Ectodermal cell (in vitro differentiated cells): ENCODE measurements at regions not wholly inside any gene's neighbourhood (a gene's known extent, or its start where the extent isn't known, plus 50 kb on each side); places are given as distances from the start of the nearest gene placed in this dataset.

ENCODE experiments used
- H3K27ac ChIP-seq: 2 replicates; pipeline ENCODE4 v1.7.0; 2013; ENCODE audit warnings: mild to moderate bottlenecking, low read depth, low read length; ENCODE audit not compliant: insufficient read depth, poor library complexity, severe bottlenecking
- H3K27me3 ChIP-seq: 2 replicates; pipeline ENCODE4 v1.7.0; 2013; ENCODE audit warnings: mild to moderate bottlenecking, low read length; ENCODE audit not compliant: insufficient read depth, control insufficient read depth, poor library complexity, severe bottlenecking
- H3K36me3 ChIP-seq: one replicate; pipeline ENCODE4 v1.7.0; 2013; ENCODE audit warnings: low read length; ENCODE audit not compliant: control insufficient read depth, insufficient read depth
- H3K4me1 ChIP-seq: one replicate; pipeline ENCODE4 v1.7.0; 2013; ENCODE audit warnings: low read length; ENCODE audit not compliant: control insufficient read depth, insufficient read depth
- H3K4me3 ChIP-seq: 2 replicates; pipeline ENCODE4 v1.7.0; 2013; ENCODE audit warnings: low read depth, low read length, control low read depth; ENCODE audit not compliant: insufficient read depth
- H3K9me3 ChIP-seq: 2 replicates; pipeline ENCODE4 v1.7.0; 2013; ENCODE audit warnings: mild to moderate bottlenecking, low read length, moderate library complexity; ENCODE audit not compliant: control insufficient read depth
- WGBS, 2 experiments: methylation state at CpG; one replicate each; pipeline ENCODE4 v1.1.7; 2013; ENCODE audit warnings: missing lambda C conversion rate in 2 of 2; 5-methylcytosine and 5-hydroxymethylcytosine counted together

DNA sequence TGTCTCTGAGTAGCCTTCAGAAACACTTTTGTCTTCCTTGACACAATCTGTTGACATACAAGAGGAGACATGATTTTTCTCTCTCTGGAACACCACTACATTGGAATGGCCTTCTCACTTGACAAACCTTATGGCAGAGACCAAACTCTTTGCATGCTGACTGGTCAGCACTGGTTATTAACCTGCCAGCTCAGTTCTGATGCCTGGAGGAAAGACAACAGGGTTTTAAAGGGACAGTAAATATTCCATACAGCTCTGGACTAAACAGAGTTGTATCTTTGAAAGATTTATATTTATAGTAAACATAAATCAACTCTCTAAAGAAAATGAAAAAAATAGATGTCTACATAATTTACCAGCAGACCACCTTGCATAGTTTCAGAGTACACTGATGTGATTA is 1139.1 kb upstream of the CDH8 start:
- Histone ChIP-seq H3K4me3 (no peak overlapping the region), H3K27me3 (no peaks in the 10 kb centered on the region), H3K27ac (no peak overlapping the region), H3K9me3 (no peaks in the 10 kb centered on the region), H3K4me1 (no peaks in the 10 kb centered on the region), H3K36me3 (no peaks in the 10 kb centered on the region)

DNA sequence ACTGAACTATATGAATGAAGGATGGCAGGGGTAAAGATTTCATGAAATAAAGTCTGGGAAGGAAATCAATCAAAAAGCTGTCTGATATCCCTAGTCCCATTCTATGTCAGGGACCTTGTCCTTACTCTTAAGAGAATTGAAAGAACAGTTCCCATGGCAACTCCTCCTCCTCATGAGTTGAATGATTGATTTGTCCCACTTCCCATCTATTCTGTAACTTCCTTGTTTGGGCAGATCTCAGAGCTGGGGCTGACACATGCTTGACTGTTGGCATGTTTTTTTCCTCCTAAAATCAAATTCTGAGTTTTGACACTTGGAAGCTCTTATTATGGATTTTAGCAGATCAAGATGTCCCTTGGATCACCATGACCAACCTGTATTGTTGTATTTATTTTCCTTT is 1138.6 kb upstream of the CDH8 start:
- Histone ChIP-seq H3K9me3 (no peaks in the 10 kb centered on the region), H3K27ac (no peak overlapping the region), H3K36me3 (no peaks in the 10 kb centered on the region), H3K4me3 (no peak overlapping the region), H3K27me3 (no peaks in the 10 kb centered on the region), H3K4me1 (no peaks in the 10 kb centered on the region)

DNA sequence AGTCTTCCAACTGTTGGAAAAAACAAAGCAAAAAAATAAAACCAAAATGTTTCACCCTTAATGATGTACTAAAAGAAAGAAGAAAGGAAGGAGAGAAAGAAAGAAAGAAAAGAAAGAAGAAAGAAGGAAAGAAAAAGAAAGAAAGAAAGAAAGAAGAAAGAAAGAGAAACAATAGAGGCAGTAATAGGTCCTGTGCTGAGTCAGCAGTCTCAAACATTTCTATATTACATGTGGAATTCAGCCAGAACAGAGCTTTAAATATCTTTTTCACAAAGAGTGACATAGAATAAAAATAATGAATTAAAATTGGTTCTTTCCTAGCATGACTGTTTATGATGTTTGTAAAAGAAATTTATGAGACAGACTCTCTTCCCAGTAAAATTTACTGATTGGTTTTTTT is 1135.3 kb upstream of the CDH8 start:
- H3K4me3 ChIP-seq, result no peak overlapping the region
- no peaks in the 10 kb centered on the region for H3K4me1 ChIP-seq
- H3K27me3 ChIP-seq, result no peaks in the 10 kb centered on the region
- no peaks in the 10 kb centered on the region for H3K9me3 ChIP-seq
- H3K36me3 ChIP-seq, result no peaks in the 10 kb centered on the region
- no peak overlapping the region for H3K27ac ChIP-seq

DNA sequence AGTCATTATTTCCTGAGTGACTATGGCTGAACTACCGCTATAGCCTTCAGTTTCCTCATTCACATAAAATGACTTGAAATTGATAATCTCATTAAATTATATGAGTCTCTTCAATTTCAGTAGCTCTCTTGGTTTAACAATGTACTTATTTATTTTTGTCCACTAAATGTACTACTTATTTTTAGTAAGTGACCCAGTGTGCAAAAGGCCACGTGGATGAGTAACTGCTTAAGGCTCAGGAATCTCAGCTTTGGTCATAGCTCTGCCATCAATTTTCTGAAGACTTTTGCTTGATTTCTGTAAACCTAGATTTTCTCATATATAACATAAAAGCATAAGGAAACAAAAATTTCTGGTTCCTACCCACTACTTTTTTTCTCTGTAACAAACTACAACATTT is 1132.9 kb upstream of the CDH8 start:
- Histone ChIP-seq H3K9me3 (no peaks in the 10 kb centered on the region), H3K36me3 (no peaks in the 10 kb centered on the region), H3K4me1 (no peaks in the 10 kb centered on the region), H3K27me3 (no peaks in the 10 kb centered on the region), H3K27ac (no peak overlapping the region), H3K4me3 (no peak overlapping the region)
- WGBS, 2 experiments, result 94 to 100% methylated on average over 1 to 2 of the region's 2 CpGs

DNA sequence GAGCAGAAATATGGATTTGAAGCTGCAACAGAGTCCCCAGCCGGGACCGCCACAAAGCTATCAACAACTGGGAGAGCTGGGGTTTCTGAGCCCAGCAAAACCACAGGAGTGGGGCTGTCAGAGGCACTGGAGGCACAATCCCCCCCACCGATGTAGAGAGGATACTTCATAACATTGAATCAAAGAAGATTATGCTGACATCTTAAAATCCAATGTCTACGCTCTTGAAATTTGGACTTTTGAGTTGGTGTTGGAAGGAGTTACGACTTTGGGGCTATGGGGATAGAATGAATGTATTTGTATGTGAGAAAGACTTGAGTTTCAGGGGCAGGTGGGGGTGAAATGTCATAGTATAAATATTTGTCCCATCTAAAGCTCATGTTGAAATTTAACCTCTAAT is 1121.6 kb upstream of the CDH8 start:
- Histone ChIP-seq H3K27me3 (no peaks in the 10 kb centered on the region), H3K4me3 (no peak overlapping the region), H3K27ac (no peak overlapping the region), H3K4me1 (no peaks in the 10 kb centered on the region), H3K9me3 (no peaks in the 10 kb centered on the region), H3K36me3 (no peaks in the 10 kb centered on the region)
- 93 to 97% methylated on average over 5 of the region's 5 CpGs for WGBS, 2 experiments

DNA sequence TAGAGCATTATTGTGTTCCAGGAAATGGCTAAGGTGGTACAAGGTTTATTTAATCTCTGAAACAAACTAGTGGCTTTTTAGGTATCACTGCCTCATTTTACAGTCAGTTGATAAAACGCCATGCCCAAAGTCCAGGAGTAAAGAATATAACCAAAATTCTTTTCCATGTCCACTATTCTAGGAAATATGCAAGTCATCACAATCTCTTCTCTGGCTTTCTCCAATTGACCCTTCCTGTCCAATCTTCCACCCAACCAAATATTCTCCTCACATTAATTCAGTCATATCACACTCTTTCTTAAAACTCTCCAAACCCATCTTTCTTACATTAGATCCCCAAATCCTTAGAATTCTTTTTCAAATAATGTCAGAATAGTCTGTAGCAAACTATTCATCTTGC is 1110.0 kb upstream of the CDH8 start:
- Histone ChIP-seq H3K27me3 (no peaks in the 10 kb centered on the region), H3K27ac (no peak overlapping the region), H3K4me3 (no peak overlapping the region), H3K9me3 (no peaks in the 10 kb centered on the region), H3K4me1 (no peaks in the 10 kb centered on the region), H3K36me3 (no peaks in the 10 kb centered on the region)
- 85 to 96% methylated on average over 1 of the region's 1 CpG for WGBS, 2 experiments

DNA sequence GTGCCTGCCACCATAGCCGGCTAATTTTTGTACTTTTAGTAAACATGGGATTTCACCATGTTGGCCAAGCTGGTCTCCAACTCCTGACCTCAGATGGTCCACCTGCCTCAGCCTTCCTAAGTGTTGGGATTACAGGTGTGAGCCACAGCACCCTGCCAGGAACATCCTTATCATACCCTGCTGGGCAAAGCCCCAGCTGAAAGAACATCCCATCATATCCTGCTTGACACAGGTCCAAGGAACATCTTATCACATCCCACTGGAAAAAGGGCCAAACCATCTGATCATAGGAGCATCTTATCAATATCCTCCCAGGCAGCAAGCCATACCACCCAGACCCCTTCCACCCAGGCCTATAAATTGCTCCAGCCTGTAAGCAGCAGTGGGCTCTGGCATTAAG is 1109.2 kb upstream of the CDH8 start:
- Histone ChIP-seq H3K4me1 (no peaks in the 10 kb centered on the region), H3K27ac (no peak overlapping the region), H3K27me3 (no peaks in the 10 kb centered on the region), H3K9me3 (no peaks in the 10 kb centered on the region), H3K4me3 (no peak overlapping the region), H3K36me3 (no peaks in the 10 kb centered on the region)
- 87 to 93% methylated on average over 1 of the region's 1 CpG for WGBS, 2 experiments

DNA sequence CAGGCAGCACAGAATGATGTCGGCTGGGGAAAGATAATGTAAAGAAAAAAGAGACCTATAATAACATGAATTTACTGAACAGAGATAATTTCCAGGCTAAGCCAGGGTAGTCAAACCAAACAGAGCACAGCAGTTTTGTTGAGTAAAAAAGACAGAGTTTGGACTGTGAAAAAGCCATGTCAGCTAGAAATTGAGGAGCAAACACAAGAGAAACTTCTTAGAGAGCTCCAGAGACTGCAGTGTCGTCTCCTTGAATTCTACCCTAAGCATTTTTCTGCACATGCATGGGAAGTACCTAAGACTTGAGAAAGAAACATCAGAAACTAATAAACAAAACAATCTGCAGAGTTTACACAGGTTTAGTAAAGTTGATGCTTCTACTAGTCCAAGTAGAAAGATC is 1098.8 kb upstream of the CDH8 start:
- H3K9me3 ChIP-seq, result no peaks in the 10 kb centered on the region
- H3K4me3 ChIP-seq, result no peak overlapping the region
- no peak overlapping the region for H3K27ac ChIP-seq
- no peaks in the 10 kb centered on the region for H3K27me3 ChIP-seq
- WGBS, 2 experiments, result 91 to 100% methylated on average over 1 to 2 of the region's 2 CpGs
- H3K36me3 ChIP-seq, result no peaks in the 10 kb centered on the region
- H3K4me1 ChIP-seq, result no peaks in the 10 kb centered on the region

DNA sequence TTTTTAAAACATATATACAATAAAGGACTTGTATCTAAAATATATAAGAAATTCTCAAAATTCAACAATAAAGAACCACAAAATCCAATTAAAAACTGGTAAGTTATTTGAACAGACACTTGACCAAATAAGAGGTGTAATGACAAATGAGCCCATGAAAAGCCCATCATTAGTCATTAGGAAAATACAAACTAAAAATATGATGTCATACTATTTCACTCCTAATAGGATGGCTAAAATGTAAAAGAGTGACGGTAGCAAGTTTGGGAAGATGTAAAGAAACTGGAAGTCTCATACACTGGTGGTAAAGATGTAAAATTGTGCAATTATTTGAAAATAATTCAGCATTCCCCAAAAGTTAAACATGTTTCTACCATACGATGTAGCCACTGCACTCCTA is 1095.3 kb upstream of the CDH8 start:
- Histone ChIP-seq H3K27me3 (no peaks in the 10 kb centered on the region), H3K9me3 (no peaks in the 10 kb centered on the region), H3K27ac (no peak overlapping the region), H3K4me3 (no peak overlapping the region), H3K4me1 (no peaks in the 10 kb centered on the region), H3K36me3 (no peaks in the 10 kb centered on the region)
- WGBS, 2 experiments, result 83% methylated on average over 1 of the region's 2 CpGs; no CpG with 5 or more reads in 1 of the 2 experiments

DNA sequence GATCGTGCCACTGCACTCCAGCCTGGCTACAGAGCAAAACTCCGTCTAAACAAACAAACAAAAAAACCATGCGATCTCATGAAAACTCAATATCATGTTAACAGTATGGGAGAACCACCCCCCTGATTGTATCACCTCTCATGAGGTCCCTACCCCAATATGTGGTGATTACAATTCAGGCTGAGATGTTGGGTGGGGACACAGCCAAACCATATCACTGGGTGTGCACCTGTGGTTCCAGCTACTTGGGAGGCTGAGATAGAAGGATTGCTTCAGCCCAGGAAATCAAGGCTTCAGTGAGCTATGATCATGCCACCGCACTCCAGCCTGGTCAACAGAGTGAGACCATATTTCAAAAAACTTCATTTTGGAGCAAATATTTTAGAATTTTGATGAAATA is 1094.7 kb upstream of the CDH8 start:
- WGBS, 2 experiments, result 91 to 96% methylated on average over 4 of the region's 4 CpGs
- Histone ChIP-seq H3K27me3 (no peaks in the 10 kb centered on the region), H3K9me3 (no peaks in the 10 kb centered on the region), H3K4me3 (no peak overlapping the region), H3K4me1 (no peaks in the 10 kb centered on the region), H3K36me3 (no peaks in the 10 kb centered on the region), H3K27ac (no peak overlapping the region)

DNA sequence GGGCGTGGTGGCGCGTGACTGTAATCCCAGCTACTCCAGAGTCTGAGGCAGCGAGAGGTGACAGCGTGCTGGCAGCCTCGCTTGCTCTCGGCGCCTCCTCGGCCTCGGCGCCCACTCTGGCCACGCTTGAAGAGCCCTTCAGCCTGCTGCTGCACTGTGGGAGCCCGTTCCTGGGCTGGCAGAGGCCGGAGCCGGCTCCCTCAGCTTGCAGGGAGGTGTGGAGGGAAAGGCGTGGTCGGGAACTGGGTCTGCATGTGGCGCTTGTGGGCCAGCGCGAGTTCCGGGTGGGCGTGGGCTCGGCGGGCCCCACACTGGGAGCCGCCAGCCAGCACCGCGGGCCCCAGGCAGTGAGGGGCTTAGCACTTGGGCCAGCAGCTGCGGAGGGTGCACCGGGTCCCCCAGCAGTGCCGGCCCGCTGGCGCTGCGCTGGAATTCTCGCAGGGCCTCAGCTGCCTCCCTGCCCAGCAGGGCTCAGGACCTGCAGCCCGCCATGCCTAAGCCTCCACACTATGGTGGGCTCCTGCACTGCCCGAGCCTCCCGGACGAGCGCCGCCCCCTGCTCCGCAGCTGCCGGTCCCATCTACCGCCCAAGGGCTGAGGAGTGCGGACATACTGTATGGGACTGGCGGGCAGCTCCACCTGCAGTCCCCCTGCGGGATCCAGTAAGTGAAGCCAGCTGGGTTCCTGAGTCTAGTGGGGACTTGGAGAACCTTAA is 1093.3 kb upstream of the CDH8 start:
- no peaks in the 10 kb centered on the region for H3K27me3 ChIP-seq
- no peak overlapping the region for H3K27ac ChIP-seq
- no peaks in the 10 kb centered on the region for H3K4me1 ChIP-seq
- WGBS, 2 experiments, result 95% methylated on average over 46 of the region's 46 CpGs
- H3K36me3 ChIP-seq, result no peaks in the 10 kb centered on the region
- no peak overlapping the region for H3K4me3 ChIP-seq
- H3K9me3 ChIP-seq, result no peaks in the 10 kb centered on the region
